H9 (cell line): ENCODE measurements at regions not wholly inside any gene's neighbourhood (a gene's known extent, or its start where the extent isn't known, plus 50 kb on each side); places are given as distances from the start of the nearest gene placed in this dataset.

Source experiments
- DNase-seq: peaks from one replicate; pipeline ENCODE4 v3.0.0-alpha.2; 2017
- H2AFZ ChIP-seq: one replicate; pipeline ENCODE4 v1.6.1; 2013; ENCODE audit warnings: mild to moderate bottlenecking, low read length, control low read depth, moderate library complexity
- H2AK5ac ChIP-seq: 2 replicates; pipeline ENCODE4 v1.6.1; 2013; ENCODE audit warnings: low read length, control low read depth, mixed read lengths; ENCODE audit not compliant: insufficient read length
- H2BK120ac ChIP-seq: one replicate; pipeline ENCODE4 v1.6.1; 2013; ENCODE audit warnings: low read depth, mild to moderate bottlenecking, low read length, control low read depth, inconsistent platforms; ENCODE audit not compliant: poor library complexity, severe bottlenecking
- H2BK12ac ChIP-seq: 2 replicates; pipeline ENCODE4 v1.6.1; 2013; ENCODE audit warnings: low read length, control low read depth, mixed read lengths, low read depth; ENCODE audit not compliant: insufficient read length
- H2BK15ac ChIP-seq: 2 replicates; pipeline ENCODE4 v1.6.1; 2013; ENCODE audit warnings: low read depth, low read length, control low read depth
- H2BK20ac ChIP-seq: one replicate; pipeline ENCODE4 v1.6.1; 2013; ENCODE audit warnings: low read depth, mild to moderate bottlenecking, low read length, control low read depth, inconsistent platforms; ENCODE audit not compliant: poor library complexity, severe bottlenecking
- H2BK5ac ChIP-seq: 2 replicates; pipeline ENCODE4 v1.6.1; 2013; ENCODE audit warnings: low read length, control low read depth, mixed read lengths; ENCODE audit not compliant: insufficient read length
- H3K14ac ChIP-seq: 2 replicates; pipeline ENCODE4 v1.6.1; 2013; ENCODE audit warnings: low read length, control low read depth; ENCODE audit not compliant: insufficient read depth
- H3K18ac ChIP-seq: 2 replicates; pipeline ENCODE4 v1.6.1; 2013; ENCODE audit warnings: low read depth, mild to moderate bottlenecking, mixed read lengths, low read length, control low read depth; ENCODE audit not compliant: insufficient read length
- H3K23ac ChIP-seq: 2 replicates; pipeline ENCODE4 v1.6.1; 2013; ENCODE audit warnings: low read length, control low read depth, mixed read lengths, low read depth; ENCODE audit not compliant: insufficient read length
- H3K23me2 ChIP-seq: 2 replicates; pipeline ENCODE4 v1.6.1; 2013; ENCODE audit warnings: low read depth, mild to moderate bottlenecking, mixed read lengths, low read length, control low read depth; ENCODE audit not compliant: insufficient read length, poor library complexity, severe bottlenecking
- H3K27ac ChIP-seq: 2 replicates; pipeline ENCODE4 v1.5.1; 2013; ENCODE audit warnings: low read length, control low read depth, mixed read lengths, low read depth; ENCODE audit not compliant: insufficient read length
- H3K27me3 ChIP-seq: 2 replicates; pipeline ENCODE4 v1.6.1; 2013; ENCODE audit warnings: low read length, control low read depth, inconsistent platforms; ENCODE audit not compliant: insufficient read depth
- H3K4ac ChIP-seq: 2 replicates; pipeline ENCODE4 v1.6.1; 2013; ENCODE audit warnings: low read depth, mild to moderate bottlenecking, control low read depth, inconsistent platforms, low read length, moderate library complexity
- H3K4me1 ChIP-seq: 2 replicates; pipeline ENCODE4 v1.6.1; 2013; ENCODE audit warnings: low read length, control low read depth, inconsistent platforms; ENCODE audit not compliant: insufficient read depth
- H3K4me2 ChIP-seq: 2 replicates; pipeline ENCODE4 v1.6.1; 2013; ENCODE audit warnings: low read length, control low read depth, mixed read lengths; ENCODE audit not compliant: insufficient read length, insufficient read depth
- H3K56ac ChIP-seq: 2 replicates; pipeline ENCODE4 v1.6.1; 2013; ENCODE audit warnings: low read depth, mild to moderate bottlenecking, mixed read lengths, low read length, control low read depth; ENCODE audit not compliant: insufficient read length
- H3K79me1 ChIP-seq: 2 replicates; pipeline ENCODE4 v1.6.1; 2013; ENCODE audit warnings: low read depth, mild to moderate bottlenecking, moderate library complexity, low read length, control low read depth, inconsistent platforms; ENCODE audit not compliant: insufficient read depth, poor library complexity, severe bottlenecking
- H3K79me2 ChIP-seq: 2 replicates; pipeline ENCODE4 v1.6.1; 2013; ENCODE audit warnings: low read length, control low read depth, inconsistent platforms; ENCODE audit not compliant: insufficient read depth
- H3K9ac ChIP-seq: 2 replicates; pipeline ENCODE4 v1.6.1; 2013; ENCODE audit warnings: low read length, control low read depth, mixed read lengths; ENCODE audit not compliant: insufficient read length; ENCODE audit errors: extremely low read depth
- H3K9me3 ChIP-seq: one replicate; pipeline ENCODE4 v1.6.1; 2013; ENCODE audit warnings: low read depth, low read length, inconsistent platforms; ENCODE audit not compliant: control insufficient read depth
- H3T11ph ChIP-seq: one replicate; pipeline ENCODE4 v1.6.1; 2013; ENCODE audit warnings: mild to moderate bottlenecking, low read length, control low read depth, inconsistent platforms
- H4K20me1 ChIP-seq: one replicate; pipeline ENCODE4 v1.6.1; 2013; ENCODE audit not compliant: control insufficient read depth, insufficient read length, insufficient read depth
- H4K5ac ChIP-seq: 2 replicates; pipeline ENCODE4 v1.6.1; 2013; ENCODE audit warnings: low read depth, mild to moderate bottlenecking, mixed read lengths, low read length, control low read depth; ENCODE audit not compliant: insufficient read length
- H4K8ac ChIP-seq: replicated peaks from 2 replicates; pipeline ENCODE4 v1.6.1; 2013; ENCODE audit warnings: low read length, control low read depth, mixed read lengths, low read depth; ENCODE audit not compliant: insufficient read length
- H4K91ac ChIP-seq: 2 replicates; pipeline ENCODE4 v1.6.1; 2013; ENCODE audit warnings: low read depth, mild to moderate bottlenecking, moderate library complexity, mixed read lengths, low read length, control low read depth; ENCODE audit not compliant: insufficient read length
- H3K27ac Mint-ChIP-seq, 3 experiments: 2 replicates in 2 of 3; 3 replicates in 1 of 3; pipeline ENCODE4 v1.8.0; 2020 to 2021; ENCODE audit warnings: mixed read lengths in 3 of 3, mild to moderate bottlenecking in 1 of 3, moderate library complexity in 1 of 3
- H3K27me3 Mint-ChIP-seq: 2 replicates; pipeline ENCODE4 v1.8.0; 2021; ENCODE audit warnings: low read depth, mild to moderate bottlenecking, moderate library complexity, mixed read lengths
- H3K36me3 Mint-ChIP-seq, 3 experiments: 2 replicates in 2 of 3; 3 replicates in 1 of 3; pipeline ENCODE4 v1.8.0; 2020 to 2021; ENCODE audit warnings: low read depth in 3 of 3, mixed read lengths in 3 of 3; ENCODE audit not compliant: insufficient read depth in 1 of 3
- H3K4me1 Mint-ChIP-seq, 2 experiments: 2 replicates each; pipeline ENCODE4 v1.8.0; 2020; ENCODE audit warnings: mixed read lengths in 2 of 2
- H3K4me3 Mint-ChIP-seq, 2 experiments: 2 replicates in 1 of 2; 3 replicates in 1 of 2; pipeline ENCODE4 v1.8.0; 2020 to 2021; ENCODE audit warnings: mild to moderate bottlenecking in 2 of 2, mixed read lengths in 2 of 2, moderate library complexity in 1 of 2
- H3K9me3 Mint-ChIP-seq, 2 experiments: 2 replicates in 1 of 2; 3 replicates in 1 of 2; pipeline ENCODE4 v1.8.0; 2020; ENCODE audit warnings: mild to moderate bottlenecking in 2 of 2, mixed read lengths in 2 of 2, moderate library complexity in 1 of 2
- WGBS: extraction: QIAGEN DNeasy Blood & Tissue Kit; methylation state at CpG from one replicate; pipeline ENCODE4 v1.1.7; 2013; ENCODE audit warnings: missing lambda C conversion rate, low lambda C conversion rate, mixed read lengths; ENCODE audit not compliant: insufficient read length; ENCODE audit errors: extremely low coverage; 5-methylcytosine and 5-hydroxymethylcytosine counted together
- TF ChIP-seq, protein P1 (sequence below): fragments of 200-600 bp; sonication (generic); conservative IDR thresholded peaks from 3 replicates; pipeline ENCODE4 v1.8.0; 2021; ENCODE audit warnings: antibody characterized with exemption, mild to moderate bottlenecking

- H3K9me3 Mint-ChIP-seq: peaks cover 24 to 37% of the 10 kb centered on the region in 2 experiments
- H4K20me1 ChIP-seq: no peaks in the 10 kb centered on the region
Observed at GRCh38 chr7:54390565-54390964, 151.6 kb upstream of the VSTM2A start.

More at GRCh38 chr7:54390565-54390964, 151.6 kb upstream of the VSTM2A start:
- no peak overlapping the region for H2BK12ac ChIP-seq
- no peak overlapping the region for H3K56ac ChIP-seq
- no peak overlapping the region for H3K23ac ChIP-seq
- H3K4me1 ChIP-seq: no peaks in the 10 kb centered on the region
- Mint-ChIP-seq H3K4me1 (peaks cover 0 to 2% of the 10 kb centered on the region in 2 experiments; a peak in 2 of 4 replicates), H3K36me3 (peaks cover 3 to 30% (median 9%) of the 10 kb centered on the region in 3 experiments; a peak in 6 of 7 replicates), H3K27me3 (no peaks in the 10 kb centered on the region), H3K27ac (no peak overlapping the region), H3K4me3 (no peak overlapping the region)
- no peak overlapping the region for H3T11ph ChIP-seq
- H4K8ac ChIP-seq: no peak overlapping the region
- H3K79me1 ChIP-seq: no peaks in the 10 kb centered on the region
- no peak overlapping the region for H4K5ac ChIP-seq
- no CpG with 5 or more reads among the region's 1 CpG for WGBS
- TF ChIP-seq, protein P1, sequence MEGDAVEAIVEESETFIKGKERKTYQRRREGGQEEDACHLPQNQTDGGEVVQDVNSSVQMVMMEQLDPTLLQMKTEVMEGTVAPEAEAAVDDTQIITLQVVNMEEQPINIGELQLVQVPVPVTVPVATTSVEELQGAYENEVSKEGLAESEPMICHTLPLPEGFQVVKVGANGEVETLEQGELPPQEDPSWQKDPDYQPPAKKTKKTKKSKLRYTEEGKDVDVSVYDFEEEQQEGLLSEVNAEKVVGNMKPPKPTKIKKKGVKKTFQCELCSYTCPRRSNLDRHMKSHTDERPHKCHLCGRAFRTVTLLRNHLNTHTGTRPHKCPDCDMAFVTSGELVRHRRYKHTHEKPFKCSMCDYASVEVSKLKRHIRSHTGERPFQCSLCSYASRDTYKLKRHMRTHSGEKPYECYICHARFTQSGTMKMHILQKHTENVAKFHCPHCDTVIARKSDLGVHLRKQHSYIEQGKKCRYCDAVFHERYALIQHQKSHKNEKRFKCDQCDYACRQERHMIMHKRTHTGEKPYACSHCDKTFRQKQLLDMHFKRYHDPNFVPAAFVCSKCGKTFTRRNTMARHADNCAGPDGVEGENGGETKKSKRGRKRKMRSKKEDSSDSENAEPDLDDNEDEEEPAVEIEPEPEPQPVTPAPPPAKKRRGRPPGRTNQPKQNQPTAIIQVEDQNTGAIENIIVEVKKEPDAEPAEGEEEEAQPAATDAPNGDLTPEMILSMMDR: no peak
- H3K4ac ChIP-seq: no peak overlapping the region
- H3K27ac ChIP-seq: no peak overlapping the region
- no peak overlapping the region for H2BK15ac ChIP-seq
- H2BK120ac ChIP-seq: no peak overlapping the region
- no peak overlapping the region for H2BK20ac ChIP-seq
- no peak overlapping the region for H2AFZ ChIP-seq
- H3K18ac ChIP-seq: no peak overlapping the region
- H3K9ac ChIP-seq: no peak overlapping the region
- no peak overlapping the region for H3K14ac ChIP-seq
- H3K23me2 ChIP-seq: no peaks in the 10 kb centered on the region
- no peak overlapping the region for H2AK5ac ChIP-seq
- H3K27me3 ChIP-seq: no peaks in the 10 kb centered on the region
- H3K9me3 ChIP-seq: no peaks in the 10 kb centered on the region
- H3K79me2 ChIP-seq: no peaks in the 10 kb centered on the region
- no peak overlapping the region for H2BK5ac ChIP-seq
- H3K4me2 ChIP-seq: no peak overlapping the region
- no peak for DNase-seq
- no peak overlapping the region for H4K91ac ChIP-seq
